Upper lobe of left lung (tissue), 4 donors: ENCODE measurements at regions not wholly inside any gene's neighbourhood (a gene's known extent, or its start where the extent isn't known, plus 50 kb on each side); places are given as distances from the start of the nearest gene placed in this dataset.

Experiments
- EP300 ChIP-seq, 4 donors: sonication (generic); formaldehyde crosslinking; IDR thresholded peaks; one replicate each; pipeline ENCODE4 v1.5.1; 2017; ENCODE audit warnings: antibody characterized with exemption in 4 of 4, control low read depth in 2 of 4
- POLR2A ChIP-seq, 4 donors: fragments of 450-650 bp; IDR thresholded peaks; one replicate each; pipeline ENCODE4 v1.5.1; 2016 to 2017; ENCODE audit warnings: antibody characterized with exemption in 4 of 4, mild to moderate bottlenecking in 2 of 4
- POLR2AphosphoS5 ChIP-seq, 2 donors: sonication (generic); formaldehyde crosslinking; IDR thresholded peaks; one replicate each; pipeline ENCODE4 v1.5.1; 2017; ENCODE audit warnings: antibody characterized with exemption in 2 of 2
- TF ChIP-seq, protein P1 (sequence below), 6 experiments: fragments of 450-650 bp in 4 of 6; fragments of 200-600 bp in 2 of 6; sonication (generic) in 2 of 6; IDR thresholded peaks; one replicate each; pipeline ENCODE4 v1.5.1; 2016 to 2019; ENCODE audit warnings: antibody characterized with exemption in 6 of 6

DNA sequence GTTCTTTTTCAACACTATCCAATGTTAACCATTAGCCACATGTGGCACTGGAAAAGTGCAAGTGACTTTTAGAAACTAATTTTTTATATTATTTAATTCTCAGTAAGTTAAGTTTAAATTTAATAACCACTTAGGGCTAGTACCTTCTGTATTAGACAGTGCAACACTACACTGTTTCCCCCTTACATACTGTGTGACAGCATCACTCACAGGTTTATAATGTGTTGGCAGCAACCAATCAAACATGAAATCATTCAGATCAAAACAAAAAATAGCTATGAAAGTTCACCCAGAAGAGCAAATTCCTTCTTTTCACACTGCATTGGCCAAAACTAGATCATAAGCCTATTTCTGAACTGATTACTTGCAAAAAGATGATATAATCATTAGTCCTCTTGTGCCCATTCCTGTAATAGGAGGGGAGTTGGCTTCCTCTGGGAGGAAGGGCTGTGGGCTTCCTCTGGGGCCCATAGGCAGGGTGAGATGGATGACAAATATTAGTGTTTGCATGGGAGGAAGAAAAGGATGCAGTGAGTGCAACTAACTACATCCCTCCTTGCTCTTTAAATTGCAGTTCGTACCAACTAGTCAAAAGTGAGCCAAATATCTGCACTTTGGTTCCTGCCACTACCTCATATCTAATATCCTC, 708.1 kb upstream of the RGMB start:
- TF ChIP-seq POLR2A (IDR thresholded peaks at IDR 0.05) (no peak), POLR2AphosphoS5 (IDR thresholded peaks at IDR 0.05) (no peak), EP300 (IDR thresholded peaks at IDR 0.05) (no peak)
- TF ChIP-seq, protein P1, sequence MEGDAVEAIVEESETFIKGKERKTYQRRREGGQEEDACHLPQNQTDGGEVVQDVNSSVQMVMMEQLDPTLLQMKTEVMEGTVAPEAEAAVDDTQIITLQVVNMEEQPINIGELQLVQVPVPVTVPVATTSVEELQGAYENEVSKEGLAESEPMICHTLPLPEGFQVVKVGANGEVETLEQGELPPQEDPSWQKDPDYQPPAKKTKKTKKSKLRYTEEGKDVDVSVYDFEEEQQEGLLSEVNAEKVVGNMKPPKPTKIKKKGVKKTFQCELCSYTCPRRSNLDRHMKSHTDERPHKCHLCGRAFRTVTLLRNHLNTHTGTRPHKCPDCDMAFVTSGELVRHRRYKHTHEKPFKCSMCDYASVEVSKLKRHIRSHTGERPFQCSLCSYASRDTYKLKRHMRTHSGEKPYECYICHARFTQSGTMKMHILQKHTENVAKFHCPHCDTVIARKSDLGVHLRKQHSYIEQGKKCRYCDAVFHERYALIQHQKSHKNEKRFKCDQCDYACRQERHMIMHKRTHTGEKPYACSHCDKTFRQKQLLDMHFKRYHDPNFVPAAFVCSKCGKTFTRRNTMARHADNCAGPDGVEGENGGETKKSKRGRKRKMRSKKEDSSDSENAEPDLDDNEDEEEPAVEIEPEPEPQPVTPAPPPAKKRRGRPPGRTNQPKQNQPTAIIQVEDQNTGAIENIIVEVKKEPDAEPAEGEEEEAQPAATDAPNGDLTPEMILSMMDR (IDR thresholded peaks at IDR 0.05) = no peak
